ENCODE measurements at regions not wholly inside any gene's neighbourhood (a gene's known extent, or its start where the extent isn't known, plus 50 kb on each side); places are given as distances from the start of the nearest gene placed in this dataset.

- TF ChIP-seq CTCF (IDR thresholded peaks at IDR 0.05; ENCODE audit: insufficient read depth, missing control alignments) = no peak
- FAIRE-seq (no peak), DNase-seq (ENCODE audit: insufficient read length, low spot score) (no peak)
Measured at GRCh38 chr7:155979566-155979965, 167.3 kb upstream of the SHH start.

DNA sequence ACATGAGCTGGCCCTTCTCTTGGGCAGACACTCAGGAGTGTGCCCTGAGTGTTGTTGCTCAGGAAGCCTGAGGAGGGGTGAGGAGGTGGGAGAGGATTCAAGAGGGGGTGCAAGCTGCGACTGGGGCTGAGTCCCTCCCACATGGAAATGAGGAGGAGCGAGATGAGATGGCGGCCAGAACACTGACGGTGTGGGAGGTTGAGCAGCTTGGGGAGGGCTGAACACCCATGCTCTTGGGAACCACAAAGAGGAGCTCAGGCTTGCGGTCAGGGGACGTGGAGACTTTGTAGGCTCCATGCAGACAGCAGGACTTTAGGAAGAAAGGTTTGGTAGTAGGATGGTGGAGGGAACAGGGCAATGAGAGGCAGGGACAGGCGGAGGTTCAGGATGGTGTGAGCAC is 163.2 kb upstream of the SHH start:
- DNase-seq (ENCODE audit: insufficient read length, low spot score) (no peak), FAIRE-seq (no peak)
- TF ChIP-seq CTCF (IDR thresholded peaks at IDR 0.05; ENCODE audit: insufficient read depth, missing control alignments) = no peak

DNA sequence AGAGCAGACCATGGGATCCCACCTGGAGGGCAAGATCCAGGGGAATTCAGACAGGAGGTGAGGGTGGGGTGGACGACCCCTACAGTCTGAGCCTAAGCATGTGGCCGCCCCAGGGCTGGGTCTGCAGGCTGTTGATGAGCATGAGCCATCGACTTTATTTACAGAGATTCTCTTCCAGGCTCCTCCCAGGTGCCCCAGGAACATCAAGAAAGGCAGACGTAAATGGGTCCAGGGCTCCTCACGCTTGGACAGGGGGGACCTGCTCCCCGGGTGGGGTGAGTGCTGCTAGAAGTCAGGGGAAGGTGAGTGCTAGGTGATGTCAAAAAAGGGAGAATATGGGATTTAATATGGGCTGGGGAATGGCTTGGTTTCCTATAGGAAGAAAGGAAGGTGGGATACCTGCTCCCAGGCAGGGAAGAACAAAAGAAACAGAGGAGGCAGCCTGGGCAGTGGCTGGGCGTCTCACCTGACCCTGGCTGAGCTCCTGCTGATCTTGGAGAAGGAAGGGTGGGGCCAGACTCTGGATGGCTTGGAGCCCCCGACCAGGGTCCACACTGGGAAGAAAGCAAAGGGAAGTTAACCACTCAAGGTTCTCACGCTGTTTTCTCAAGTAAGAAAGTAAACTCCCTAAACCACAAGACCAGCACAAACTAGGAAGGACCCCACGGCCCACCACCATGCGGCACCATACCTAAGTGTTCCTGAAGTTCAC is 162.1 kb upstream of the SHH start:
- no peak for TF ChIP-seq CTCF (IDR thresholded peaks at IDR 0.05; ENCODE audit: insufficient read depth, missing control alignments)
- DNase-seq (ENCODE audit: insufficient read length, low spot score) (no peak), FAIRE-seq (no peak)

GRCh38 chr7:155973451-155973997 is 161.3 kb upstream of the SHH start:
- FAIRE-seq = no peak
- no peak for DNase-seq (ENCODE audit: insufficient read length, low spot score)
- TF ChIP-seq CTCF (IDR thresholded peaks at IDR 0.05; ENCODE audit: insufficient read depth, missing control alignments) = no peak

DNA sequence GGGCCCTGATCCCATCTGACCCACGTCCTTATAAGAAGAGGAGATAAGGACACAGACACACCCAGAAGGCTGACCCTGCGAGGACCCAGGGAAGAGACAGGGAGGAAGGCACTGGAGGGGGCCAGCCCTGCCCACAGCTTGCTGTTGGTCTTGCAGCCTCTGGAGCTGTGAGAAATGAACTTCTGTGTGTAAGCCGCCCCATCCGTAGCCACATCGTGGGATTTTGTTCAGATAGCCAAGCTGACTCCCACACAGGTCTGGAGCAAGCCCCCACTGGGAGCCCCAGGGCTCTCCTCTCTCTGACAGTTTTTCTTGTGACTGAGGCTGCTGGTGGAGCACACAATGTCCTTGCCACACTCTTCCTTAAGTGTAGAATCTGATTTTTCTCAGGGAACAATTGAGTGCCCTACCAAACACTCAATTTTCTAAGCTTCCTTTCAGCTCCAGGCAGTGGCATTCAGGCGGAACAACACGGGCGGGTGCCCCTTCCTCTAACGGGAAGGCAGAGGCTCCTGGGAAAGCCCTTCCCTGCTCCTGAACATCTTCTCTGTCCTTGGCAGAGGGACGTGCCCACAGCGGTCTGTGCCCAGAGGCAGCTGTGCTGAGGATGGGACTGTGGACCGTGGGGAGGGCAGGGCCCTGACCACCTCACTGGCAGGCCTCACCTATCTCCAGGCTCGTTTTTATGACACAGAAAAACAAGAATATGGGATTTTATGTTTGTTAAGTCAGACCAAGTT is 160.6 kb upstream of the SHH start:
- no peak for TF ChIP-seq CTCF (IDR thresholded peaks at IDR 0.05; ENCODE audit: insufficient read depth, missing control alignments)
- DNase-seq (ENCODE audit: insufficient read length, low spot score) (no peak), FAIRE-seq (no peak)

DNA sequence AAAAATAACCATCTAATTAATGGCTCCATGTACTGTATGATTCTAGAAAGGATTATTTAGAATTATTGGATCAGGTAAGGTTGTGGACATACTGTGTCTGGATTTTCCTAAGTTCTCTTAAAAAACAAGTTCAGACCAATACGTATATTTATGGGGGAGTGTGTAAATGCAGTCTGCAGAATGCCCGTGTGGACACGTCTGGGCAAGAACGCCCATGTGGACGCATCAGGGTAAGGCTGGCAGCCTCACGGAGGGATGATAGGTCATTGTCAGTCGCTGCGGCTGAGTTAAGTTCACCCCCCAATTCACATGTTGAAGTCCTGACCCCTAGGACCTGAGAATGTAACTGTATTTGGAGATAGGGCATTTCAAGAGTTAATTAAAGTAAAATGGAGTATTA is 160.0 kb upstream of the SHH start:
- DNase-seq (ENCODE audit: insufficient read length, low spot score) (no peak), FAIRE-seq (no peak)
- TF ChIP-seq CTCF (IDR thresholded peaks at IDR 0.05; ENCODE audit: insufficient read depth, missing control alignments) = no peak

Measured in D721Med (cell line).